ENCODE measurements at regions not wholly inside any gene's neighbourhood (a gene's known extent, or its start where the extent isn't known, plus 50 kb on each side); places are given as distances from the start of the nearest gene placed in this dataset.

DNA sequence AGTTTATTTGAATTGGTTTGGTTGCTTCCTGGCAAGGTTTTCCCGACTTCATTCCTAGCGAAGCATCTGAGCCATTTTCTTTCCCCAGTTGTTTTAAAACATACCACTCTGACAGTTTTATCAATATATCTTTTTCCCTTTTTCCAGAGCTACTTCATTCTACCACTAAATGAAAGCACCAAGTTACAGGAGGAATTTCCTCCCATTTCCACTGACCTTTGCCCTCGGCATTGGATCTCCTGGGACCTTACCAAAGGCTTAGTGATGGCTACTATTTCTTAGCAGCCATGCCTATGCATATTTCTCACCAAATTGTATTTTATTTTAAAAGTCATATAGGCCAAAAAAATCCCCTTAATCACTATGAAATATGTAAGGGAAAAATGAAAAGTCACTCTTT, 150.5 kb downstream of the ZNF330 start:
- 79 to 93% (median 87%) methylated on average over 3 of the region's 3 CpGs for WGBS, 5 donors
- intact Hi-C loops (cut with DNase I; ENCODE audit: low total_unique reads), result no loop called here
- Histone ChIP-seq H3K36me3 (no peaks in the 10 kb centered on the region), H3K27me3 (replicated peaks in 1 of 7) (peaks cover 0 to 6% (median 0%) of the 10 kb centered on the region in 7 donors), H3K4me1 (no peaks in the 10 kb centered on the region), H3K9me3 (peaks cover 0 to 22% (median 0%) of the 10 kb centered on the region in 8 donors), H3K27ac (no peak overlapping the region), H3K4me3 (no peak overlapping the region)
- TF ChIP-seq POLR2AphosphoS5 (IDR thresholded peaks at IDR 0.05), result no peak
- TF ChIP-seq POLR2A (IDR thresholded peaks at IDR 0.05), result no peak
- TF ChIP-seq, protein P1, sequence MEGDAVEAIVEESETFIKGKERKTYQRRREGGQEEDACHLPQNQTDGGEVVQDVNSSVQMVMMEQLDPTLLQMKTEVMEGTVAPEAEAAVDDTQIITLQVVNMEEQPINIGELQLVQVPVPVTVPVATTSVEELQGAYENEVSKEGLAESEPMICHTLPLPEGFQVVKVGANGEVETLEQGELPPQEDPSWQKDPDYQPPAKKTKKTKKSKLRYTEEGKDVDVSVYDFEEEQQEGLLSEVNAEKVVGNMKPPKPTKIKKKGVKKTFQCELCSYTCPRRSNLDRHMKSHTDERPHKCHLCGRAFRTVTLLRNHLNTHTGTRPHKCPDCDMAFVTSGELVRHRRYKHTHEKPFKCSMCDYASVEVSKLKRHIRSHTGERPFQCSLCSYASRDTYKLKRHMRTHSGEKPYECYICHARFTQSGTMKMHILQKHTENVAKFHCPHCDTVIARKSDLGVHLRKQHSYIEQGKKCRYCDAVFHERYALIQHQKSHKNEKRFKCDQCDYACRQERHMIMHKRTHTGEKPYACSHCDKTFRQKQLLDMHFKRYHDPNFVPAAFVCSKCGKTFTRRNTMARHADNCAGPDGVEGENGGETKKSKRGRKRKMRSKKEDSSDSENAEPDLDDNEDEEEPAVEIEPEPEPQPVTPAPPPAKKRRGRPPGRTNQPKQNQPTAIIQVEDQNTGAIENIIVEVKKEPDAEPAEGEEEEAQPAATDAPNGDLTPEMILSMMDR (IDR thresholded peaks at IDR 0.05 in 8 of 11, conservative IDR thresholded peaks at IDR 0.05 in 3 of 11), result no peak
- no peak for DNase-seq

DNA sequence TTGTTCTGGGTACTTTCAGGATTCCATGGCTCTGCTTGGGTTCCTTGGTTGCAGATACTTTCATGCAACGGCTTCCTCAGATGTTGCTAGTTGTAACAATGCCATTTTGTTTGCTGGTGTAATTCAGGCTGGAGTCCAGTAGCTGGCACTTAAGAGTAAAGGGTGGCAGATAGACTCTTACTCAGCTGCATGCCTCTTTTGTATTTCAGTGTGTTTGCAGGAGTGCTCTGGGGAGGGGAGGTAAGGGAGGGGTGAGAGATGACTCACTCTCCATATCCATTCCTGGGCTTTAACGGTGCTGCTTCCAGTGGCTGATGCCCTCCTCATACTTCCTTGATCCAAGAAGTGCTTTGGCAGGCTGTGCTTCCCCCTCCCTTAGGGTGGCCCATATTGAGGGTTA, 155.2 kb downstream of the ZNF330 start:
- H3K9me3 ChIP-seq, result peaks cover 0 to 13% (median 0%) of the 10 kb centered on the region in 8 donors
- intact Hi-C loops (cut with DNase I; ENCODE audit: low total_unique reads), result no loop called here
- no peak overlapping the region for H3K4me3 ChIP-seq
- no peaks in the 10 kb centered on the region for H3K4me1 ChIP-seq
- TF ChIP-seq POLR2AphosphoS5 (IDR thresholded peaks at IDR 0.05), result no peak
- TF ChIP-seq, protein P1 (IDR thresholded peaks at IDR 0.05 in 8 of 11, conservative IDR thresholded peaks at IDR 0.05 in 3 of 11), result no peak
- TF ChIP-seq POLR2A (IDR thresholded peaks at IDR 0.05), result no peak
- H3K27ac ChIP-seq, result no peak overlapping the region
- 66 to 80% (median 73%) methylated on average over 2 of the region's 2 CpGs for WGBS, 5 donors
- DNase-seq, result no peak
- no peaks in the 10 kb centered on the region for H3K36me3 ChIP-seq
- H3K27me3 ChIP-seq (replicated peaks in 1 of 7), result peaks cover 0 to 10% (median 0%) of the 10 kb centered on the region in 7 donors

DNA sequence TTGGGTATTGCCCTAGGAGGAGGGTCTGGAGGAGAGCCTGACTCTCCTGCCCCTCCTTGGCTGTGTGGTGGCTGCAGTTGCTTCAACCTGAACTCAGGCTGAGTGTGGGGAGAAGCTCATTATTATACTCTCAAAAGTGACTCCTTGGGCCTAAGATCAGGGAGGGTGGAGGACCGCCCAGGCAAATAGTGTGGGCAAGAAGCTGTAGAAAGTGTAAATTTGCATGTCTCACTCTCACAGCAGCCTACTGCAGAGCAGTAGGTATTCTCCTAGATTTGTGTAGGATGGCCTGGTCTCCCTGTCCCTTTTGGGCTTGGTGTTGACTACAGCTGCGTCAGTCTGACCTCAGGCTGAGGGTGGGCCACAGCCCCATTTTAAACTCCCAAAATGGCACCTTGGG, 156.1 kb downstream of the ZNF330 start:
- intact Hi-C loops (cut with DNase I; ENCODE audit: low total_unique reads), result no loop called here
- DNase-seq, result no peak
- WGBS, 5 donors, result 77 to 96% (median 90%) methylated on average over 2 of the region's 2 CpGs

DNA sequence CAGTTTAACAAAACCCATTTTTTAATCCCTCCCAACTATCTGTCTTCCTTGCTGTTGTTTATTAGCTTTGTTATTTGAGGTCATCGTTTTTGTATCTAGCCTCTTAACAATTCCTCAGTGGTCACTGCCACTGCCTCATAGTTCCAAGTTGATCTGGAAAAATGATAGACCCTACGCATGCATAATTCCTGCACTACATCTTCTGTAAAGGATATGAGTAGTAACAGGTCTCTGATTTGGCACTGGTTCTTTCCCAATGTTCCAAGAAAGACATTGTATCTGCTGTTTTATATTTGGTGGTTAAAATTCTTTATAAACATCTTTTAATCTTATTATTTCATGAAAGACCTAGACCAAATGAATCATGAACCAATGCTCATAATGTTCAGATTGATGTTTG, 166.6 kb downstream of the ZNF330 start:
- Histone ChIP-seq H3K36me3 (no peaks in the 10 kb centered on the region), H3K27ac (no peak overlapping the region), H3K4me1 (no peaks in the 10 kb centered on the region), H3K9me3 (peaks cover 0 to 5% (median 0%) of the 10 kb centered on the region in 8 donors), H3K27me3 (replicated peaks in 1 of 7) (no peaks in the 10 kb centered on the region), H3K4me3 (no peak overlapping the region)
- intact Hi-C loops (cut with DNase I; ENCODE audit: low total_unique reads), result no loop called here
- 86 to 90% (median 87%) methylated on average over 2 of the region's 2 CpGs for WGBS, 5 donors
- TF ChIP-seq POLR2AphosphoS5 (IDR thresholded peaks at IDR 0.05) (no peak), POLR2A (IDR thresholded peaks at IDR 0.05) (no peak)
- TF ChIP-seq, protein P1 (IDR thresholded peaks at IDR 0.05 in 8 of 11, conservative IDR thresholded peaks at IDR 0.05 in 3 of 11), result no peak
- no peak for DNase-seq

More for the DNA sequence above, 156.1 kb downstream of the ZNF330 start:
- Histone ChIP-seq H3K4me3 (no peak overlapping the region), H3K9me3 (peaks cover 0 to 13% (median 0%) of the 10 kb centered on the region in 8 donors), H3K27me3 (replicated peaks in 1 of 7) (peaks cover 0 to 10% (median 0%) of the 10 kb centered on the region in 7 donors), H3K27ac (no peak overlapping the region), H3K36me3 (no peaks in the 10 kb centered on the region), H3K4me1 (no peaks in the 10 kb centered on the region)
- TF ChIP-seq POLR2A (IDR thresholded peaks at IDR 0.05) (no peak), POLR2AphosphoS5 (IDR thresholded peaks at IDR 0.05) (no peak)
- TF ChIP-seq, protein P1 (IDR thresholded peaks at IDR 0.05 in 8 of 11, conservative IDR thresholded peaks at IDR 0.05 in 3 of 11), result no peak
